Naive thymus-derived CD4-positive, alpha-beta T cell (primary cell): ENCODE measurements at regions not wholly inside any gene's neighbourhood (a gene's known extent, or its start where the extent isn't known, plus 50 kb on each side); places are given as distances from the start of the nearest gene placed in this dataset.

ENCODE experiments used
- ATAC-seq: fragments of 150-1000 bp; cut with Tn5 transposase; 2 replicates; pipeline ENCODE4 v1.10.0; 2021; ENCODE audit warnings: mild to moderate bottlenecking, moderate library complexity
- CTCF ChIA-PET: fragments of 350-600 bp; sonication (Branson Sonifier 250); formaldehyde crosslinking; loops from one replicate; lab custom pipeline; 2021; ENCODE audit warnings: antibody characterized with exemption; lab: Charles Lee
- POLR2A ChIA-PET: fragments of 350-600 bp; sonication (Branson Sonifier 250); formaldehyde crosslinking; loops from one replicate; lab custom pipeline; 2021; ENCODE audit warnings: antibody characterized with exemption, inconsistent platforms; lab: Charles Lee
- DNase-seq, 9 donors: peaks; one replicate each; pipeline versions ENCODE4 v3.0.0 to v3.0.0-alpha.2; 2020 to 2022; ENCODE audit warnings: mixed read lengths in 1 of 9
- H3K27ac ChIP-seq: one replicate; pipeline ENCODE4 v1.7.0; 2013; ENCODE audit warnings: mild to moderate bottlenecking, low read depth, low read length, moderate library complexity
- H3K27me3 ChIP-seq, 2 donors: one replicate each; pipeline ENCODE4 v1.7.0; 2013; ENCODE audit warnings: low read length in 2 of 2, mild to moderate bottlenecking in 2 of 2, moderate library complexity in 2 of 2; ENCODE audit not compliant: control insufficient read depth in 2 of 2, insufficient read depth in 2 of 2
- H3K36me3 ChIP-seq, 3 experiments: 1 replicate in 2 of 3; 2 replicates in 1 of 3; pipeline ENCODE4 v1.7.0; 2013; ENCODE audit warnings: low read length in 3 of 3, mild to moderate bottlenecking in 3 of 3, moderate library complexity in 1 of 3; ENCODE audit not compliant: insufficient read depth in 3 of 3, control insufficient read depth in 2 of 3
- H3K4me1 ChIP-seq, 2 donors: one replicate each; pipeline ENCODE4 v1.7.0; 2013; ENCODE audit warnings: low read length in 2 of 2, mild to moderate bottlenecking in 2 of 2, moderate library complexity in 1 of 2; ENCODE audit not compliant: control insufficient read depth in 2 of 2, insufficient read depth in 2 of 2
- H3K4me3 ChIP-seq: 2 replicates; pipeline ENCODE4 v1.7.0; 2013; ENCODE audit warnings: mild to moderate bottlenecking, low read length
- H3K9me3 ChIP-seq, 3 experiments: 1 replicate in 2 of 3; 2 replicates in 1 of 3; pipeline ENCODE4 v1.7.0; 2013; ENCODE audit warnings: low read length in 3 of 3; ENCODE audit not compliant: control insufficient read depth in 2 of 3
- H3K27ac Mint-ChIP-seq, 9 donors: one replicate each; pipeline ENCODE4 v1.8.0; 2020 to 2022; ENCODE audit warnings: mixed read lengths in 9 of 9, mild to moderate bottlenecking in 8 of 9, moderate library complexity in 5 of 9, inconsistent platforms in 2 of 9
- H3K27me3 Mint-ChIP-seq, 5 donors: one replicate each; pipeline ENCODE4 v1.8.0; 2021 to 2022; ENCODE audit warnings: mixed read lengths in 5 of 5, mild to moderate bottlenecking in 1 of 5
- H3K36me3 Mint-ChIP-seq, 5 donors: one replicate each; pipeline ENCODE4 v1.8.0; 2020 to 2022; ENCODE audit warnings: mixed read lengths in 5 of 5, mild to moderate bottlenecking in 3 of 5, inconsistent platforms in 1 of 5
- H3K4me1 Mint-ChIP-seq, 7 donors: one replicate each; pipeline ENCODE4 v1.8.0; 2020 to 2022; ENCODE audit warnings: mixed read lengths in 7 of 7, mild to moderate bottlenecking in 3 of 7, inconsistent platforms in 1 of 7
- H3K4me3 Mint-ChIP-seq, 10 donors: one replicate each; pipeline ENCODE4 v1.8.0; 2020 to 2022; ENCODE audit warnings: mild to moderate bottlenecking in 10 of 10, mixed read lengths in 10 of 10, moderate library complexity in 6 of 10, inconsistent platforms in 2 of 10
- H3K9me3 Mint-ChIP-seq, 11 donors: one replicate each; pipeline ENCODE4 v1.8.0; 2020 to 2022; ENCODE audit warnings: mixed read lengths in 11 of 11, mild to moderate bottlenecking in 4 of 11, inconsistent platforms in 1 of 11, moderate library complexity in 1 of 11
- intact Hi-C, 2 donors: fragments of 100-400 bp; cut with micrococcal nuclease; formaldehyde crosslinking; loops; one replicate each; pipeline ENCODE4 v1.15.1; 2023

GRCh38 chr4:129905256-129905655 is 809.3 kb downstream of the C4orf33 start:
- intact Hi-C loops: no loop called here
- Mint-ChIP-seq H3K27ac (no peak overlapping the region), H3K9me3 (peaks cover 2 to 8% (median 3%) of the 10 kb centered on the region in 11 donors), H3K27me3 (no peaks in the 10 kb centered on the region), H3K4me1 (no peaks in the 10 kb centered on the region), H3K36me3 (no peaks in the 10 kb centered on the region), H3K4me3 (no peak overlapping the region)
- no peak for ATAC-seq
- no peak for DNase-seq
- Histone ChIP-seq H3K36me3 (no peaks in the 10 kb centered on the region), H3K27me3 (no peaks in the 10 kb centered on the region), H3K9me3 (peaks cover 0 to 12% (median 0%) of the 10 kb centered on the region in 3 experiments), H3K27ac (no peak overlapping the region), H3K4me3 (no peak overlapping the region), H3K4me1 (no peaks in the 10 kb centered on the region)
- CTCF ChIA-PET: no interaction called here
- POLR2A ChIA-PET: no interaction called here

- H3K36me3 Mint-ChIP-seq: no peaks in the 10 kb centered on the region
- no peak overlapping the region for H3K4me3 ChIP-seq
- ATAC-seq (no peak), DNase-seq (no peak)
- no peaks in the 10 kb centered on the region for H3K36me3 ChIP-seq
- ChIA-PET CTCF (no interaction called here), POLR2A (no interaction called here)
- no peaks in the 10 kb centered on the region for H3K4me1 Mint-ChIP-seq
- H3K4me1 ChIP-seq: no peaks in the 10 kb centered on the region
- intact Hi-C loops: no loop called here
- H3K27ac Mint-ChIP-seq: no peak overlapping the region
- H3K9me3 Mint-ChIP-seq: peaks cover 0 to 13% (median 3%) of the 10 kb centered on the region in 11 donors
- H3K27me3 Mint-ChIP-seq: no peaks in the 10 kb centered on the region
- no peaks in the 10 kb centered on the region for H3K9me3 ChIP-seq
- no peaks in the 10 kb centered on the region for H3K27me3 ChIP-seq
- H3K27ac ChIP-seq: no peak overlapping the region
- H3K4me3 Mint-ChIP-seq: no peak overlapping the region
Observed at GRCh38 chr4:129908117-129908516, 812.2 kb downstream of the C4orf33 start.

- Mint-ChIP-seq H3K4me3 (no peak overlapping the region), H3K9me3 (peaks cover 0 to 5% (median 0%) of the 10 kb centered on the region in 11 donors), H3K4me1 (no peaks in the 10 kb centered on the region), H3K36me3 (no peaks in the 10 kb centered on the region), H3K27ac (no peak overlapping the region), H3K27me3 (no peaks in the 10 kb centered on the region)
- ChIA-PET POLR2A (no interaction called here), CTCF (no interaction called here)
- Histone ChIP-seq H3K36me3 (no peaks in the 10 kb centered on the region), H3K27me3 (no peaks in the 10 kb centered on the region), H3K9me3 (no peaks in the 10 kb centered on the region), H3K4me1 (no peaks in the 10 kb centered on the region), H3K27ac (no peak overlapping the region), H3K4me3 (no peak overlapping the region)
- ATAC-seq (no peak), DNase-seq (no peak)
- intact Hi-C loops: no loop called here
Observed at GRCh38 chr4:129916991-129917390, 821.0 kb downstream of the C4orf33 start.

GRCh38 chr4:129917651-129918050 is 821.7 kb downstream of the C4orf33 start:
- Mint-ChIP-seq H3K27ac (no peak overlapping the region), H3K36me3 (no peaks in the 10 kb centered on the region), H3K4me3 (no peak overlapping the region), H3K9me3 (peaks cover 0 to 5% (median 0%) of the 10 kb centered on the region in 11 donors), H3K4me1 (no peaks in the 10 kb centered on the region), H3K27me3 (no peaks in the 10 kb centered on the region)
- Histone ChIP-seq H3K9me3 (no peaks in the 10 kb centered on the region), H3K4me3 (no peak overlapping the region), H3K27ac (no peak overlapping the region), H3K36me3 (no peaks in the 10 kb centered on the region), H3K4me1 (no peaks in the 10 kb centered on the region), H3K27me3 (no peaks in the 10 kb centered on the region)
- ChIA-PET CTCF (no interaction called here), POLR2A (no interaction called here)
- DNase-seq: no peak
- ATAC-seq: no peak
- intact Hi-C loops: no loop called here

GRCh38 chr4:129926936-129927335 is 831.0 kb downstream of the C4orf33 start:
- ATAC-seq (no peak), DNase-seq (no peak)
- H3K4me3 ChIP-seq: no peak overlapping the region
- Mint-ChIP-seq H3K27ac (no peak overlapping the region), H3K4me3 (no peak overlapping the region), H3K9me3 (peaks cover 0 to 4% (median 0%) of the 10 kb centered on the region in 11 donors), H3K27me3 (no peaks in the 10 kb centered on the region), H3K4me1 (no peaks in the 10 kb centered on the region), H3K36me3 (no peaks in the 10 kb centered on the region)
- H3K27me3 ChIP-seq: no peaks in the 10 kb centered on the region
- CTCF ChIA-PET: no interaction called here
- H3K9me3 ChIP-seq: no peaks in the 10 kb centered on the region
- intact Hi-C loops: no loop called here
- no peak overlapping the region for H3K27ac ChIP-seq
- H3K36me3 ChIP-seq: no peaks in the 10 kb centered on the region
- POLR2A ChIA-PET: no interaction called here
- H3K4me1 ChIP-seq: no peaks in the 10 kb centered on the region

- Mint-ChIP-seq H3K4me1 (no peaks in the 10 kb centered on the region), H3K27ac (no peak overlapping the region), H3K9me3 (peaks cover 0 to 4% (median 0%) of the 10 kb centered on the region in 11 donors), H3K36me3 (no peaks in the 10 kb centered on the region), H3K4me3 (no peak overlapping the region), H3K27me3 (no peaks in the 10 kb centered on the region)
- H3K27me3 ChIP-seq: no peaks in the 10 kb centered on the region
- CTCF ChIA-PET: no interaction called here
- intact Hi-C loops: no loop called here
- ATAC-seq (no peak), DNase-seq (no peak)
- H3K9me3 ChIP-seq: no peaks in the 10 kb centered on the region
- H3K4me1 ChIP-seq: no peaks in the 10 kb centered on the region
- no peaks in the 10 kb centered on the region for H3K36me3 ChIP-seq
- no peak overlapping the region for H3K4me3 ChIP-seq
- POLR2A ChIA-PET: no interaction called here
- no peak overlapping the region for H3K27ac ChIP-seq
Observed at GRCh38 chr4:129929052-129929451, 833.1 kb downstream of the C4orf33 start.

- intact Hi-C loops: no loop called here
- CTCF ChIA-PET: no interaction called here
Observed at GRCh38 chr4:129929984-129930383, 834.0 kb downstream of the C4orf33 start.

More at GRCh38 chr4:129929984-129930383, 834.0 kb downstream of the C4orf33 start:
- no peak overlapping the region for H3K4me3 Mint-ChIP-seq
- no peaks in the 10 kb centered on the region for H3K27me3 Mint-ChIP-seq
- H3K36me3 Mint-ChIP-seq: no peaks in the 10 kb centered on the region
- Histone ChIP-seq H3K27ac (no peak overlapping the region), H3K27me3 (no peaks in the 10 kb centered on the region), H3K9me3 (no peaks in the 10 kb centered on the region), H3K36me3 (no peaks in the 10 kb centered on the region), H3K4me1 (no peaks in the 10 kb centered on the region), H3K4me3 (no peak overlapping the region)
- H3K4me1 Mint-ChIP-seq: no peaks in the 10 kb centered on the region
- no peak for DNase-seq
- H3K27ac Mint-ChIP-seq: no peak overlapping the region
- peaks cover 0 to 3% (median 0%) of the 10 kb centered on the region in 11 donors for H3K9me3 Mint-ChIP-seq
- no peak for ATAC-seq
- POLR2A ChIA-PET: no interaction called here
